ENCODE measurements at regions not wholly inside any gene's neighbourhood (a gene's known extent, or its start where the extent isn't known, plus 50 kb on each side); places are given as distances from the start of the nearest gene placed in this dataset.

- DNase-seq, result no peak
Measured at GRCh38 chr10:63749915-63750314, 228.7 kb downstream of the REEP3 start.

- no peak for DNase-seq
Measured at GRCh38 chr10:63751836-63752235, 230.6 kb downstream of the REEP3 start.

GRCh38 chr10:63752318-63752717, 231.1 kb downstream of the REEP3 start:
- DNase-seq, result no peak

GRCh38 chr10:63753808-63754207, 232.6 kb downstream of the REEP3 start:
- no peak for DNase-seq

GRCh38 chr10:63755441-63755840, 234.2 kb downstream of the REEP3 start:
- no peak for DNase-seq

- DNase-seq, result no peak
Measured at GRCh38 chr10:63757067-63757466, 235.9 kb downstream of the REEP3 start.

GRCh38 chr10:63758080-63758479, 236.9 kb downstream of the REEP3 start:
- DNase-seq, result no peak

GRCh38 chr10:63759335-63759734, 238.1 kb downstream of the REEP3 start:
- DNase-seq, result no peak

GRCh38 chr10:63760034-63760707, 239.0 kb downstream of the REEP3 start:
- no peak for DNase-seq

GRCh38 chr10:63760708-63761047, 239.5 kb downstream of the REEP3 start:
- no peak for DNase-seq

GRCh38 chr10:63761243-63761642, 240.0 kb downstream of the REEP3 start:
- DNase-seq, result no peak

GRCh38 chr10:63763744-63764143, 242.5 kb downstream of the REEP3 start:
- no peak for DNase-seq

- DNase-seq, result no peak
Measured at GRCh38 chr10:63765126-63765525, 243.9 kb downstream of the REEP3 start.

- DNase-seq, result no peak
Measured at GRCh38 chr10:63766745-63767137, 245.5 kb downstream of the REEP3 start.

GRCh38 chr10:63767138-63767801, 246.1 kb downstream of the REEP3 start:
- DNase-seq, result no peak

- DNase-seq, result no peak
Measured at GRCh38 chr10:63769367-63769766, 248.2 kb downstream of the REEP3 start.

GRCh38 chr10:63770523-63770922, 249.3 kb downstream of the REEP3 start:
- no peak for DNase-seq

GRCh38 chr10:63772491-63772890, 251.3 kb downstream of the REEP3 start:
- no peak for DNase-seq

GRCh38 chr10:63773106-63773505, 251.9 kb downstream of the REEP3 start:
- DNase-seq, result no peak

GRCh38 chr10:63773962-63774361, 252.8 kb downstream of the REEP3 start:
- no peak for DNase-seq

- DNase-seq, result no peak
Measured at GRCh38 chr10:63780101-63780500, 258.9 kb downstream of the REEP3 start.

- no peak for DNase-seq
Measured at GRCh38 chr10:63781226-63781625, 260.0 kb downstream of the REEP3 start.

- DNase-seq, result no peak
Measured at GRCh38 chr10:63783882-63784281, 262.7 kb downstream of the REEP3 start.

- DNase-seq, result no peak
Measured at GRCh38 chr10:63788152-63788821, 267.1 kb downstream of the REEP3 start.
